ENCODE measurements at regions not wholly inside any gene's neighbourhood (a gene's known extent, or its start where the extent isn't known, plus 50 kb on each side); places are given as distances from the start of the nearest gene placed in this dataset.

DNA sequence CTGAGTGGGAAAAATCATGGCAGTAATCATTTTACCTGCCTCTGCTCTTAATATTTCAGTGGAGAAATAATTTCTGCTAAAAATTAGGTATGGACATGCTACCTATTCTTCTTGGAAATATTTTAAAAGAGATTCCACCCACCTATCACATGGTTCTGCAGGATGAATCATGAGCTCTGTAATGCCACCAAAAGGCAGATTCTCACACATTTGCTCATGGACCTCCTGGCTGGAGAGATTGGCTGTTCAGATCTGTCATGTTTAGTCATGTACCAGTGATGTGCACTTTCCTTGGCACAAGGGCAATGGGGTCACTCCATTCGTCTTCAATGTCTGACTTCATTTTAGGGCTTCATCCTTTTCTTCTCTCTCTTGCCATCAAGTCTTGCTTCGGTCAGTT is 101.8 kb upstream of the MBNL2 start:
- TF ChIP-seq POLR2A (IDR thresholded peaks at IDR 0.05): no peak
- TF ChIP-seq, protein P1, sequence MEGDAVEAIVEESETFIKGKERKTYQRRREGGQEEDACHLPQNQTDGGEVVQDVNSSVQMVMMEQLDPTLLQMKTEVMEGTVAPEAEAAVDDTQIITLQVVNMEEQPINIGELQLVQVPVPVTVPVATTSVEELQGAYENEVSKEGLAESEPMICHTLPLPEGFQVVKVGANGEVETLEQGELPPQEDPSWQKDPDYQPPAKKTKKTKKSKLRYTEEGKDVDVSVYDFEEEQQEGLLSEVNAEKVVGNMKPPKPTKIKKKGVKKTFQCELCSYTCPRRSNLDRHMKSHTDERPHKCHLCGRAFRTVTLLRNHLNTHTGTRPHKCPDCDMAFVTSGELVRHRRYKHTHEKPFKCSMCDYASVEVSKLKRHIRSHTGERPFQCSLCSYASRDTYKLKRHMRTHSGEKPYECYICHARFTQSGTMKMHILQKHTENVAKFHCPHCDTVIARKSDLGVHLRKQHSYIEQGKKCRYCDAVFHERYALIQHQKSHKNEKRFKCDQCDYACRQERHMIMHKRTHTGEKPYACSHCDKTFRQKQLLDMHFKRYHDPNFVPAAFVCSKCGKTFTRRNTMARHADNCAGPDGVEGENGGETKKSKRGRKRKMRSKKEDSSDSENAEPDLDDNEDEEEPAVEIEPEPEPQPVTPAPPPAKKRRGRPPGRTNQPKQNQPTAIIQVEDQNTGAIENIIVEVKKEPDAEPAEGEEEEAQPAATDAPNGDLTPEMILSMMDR (IDR thresholded peaks at IDR 0.05): no peak
- Histone ChIP-seq H3K27me3 (no peaks in the 10 kb centered on the region), H3K9me3 (no peaks in the 10 kb centered on the region), H3K27ac (no peak overlapping the region), H3K4me3 (no peak overlapping the region), H3K4me1 (no peaks in the 10 kb centered on the region), H3K36me3 (no peaks in the 10 kb centered on the region)
- intact Hi-C loops (cut with DNase I): no loop called here
- WGBS (ENCODE audit: insufficient coverage, low coverage, low lambda C conversion rate, missing lambda C conversion rate): 79% methylated on average over 2 of the region's 2 CpGs
- no peak for DNase-seq
- ATAC-seq: no peak

DNA sequence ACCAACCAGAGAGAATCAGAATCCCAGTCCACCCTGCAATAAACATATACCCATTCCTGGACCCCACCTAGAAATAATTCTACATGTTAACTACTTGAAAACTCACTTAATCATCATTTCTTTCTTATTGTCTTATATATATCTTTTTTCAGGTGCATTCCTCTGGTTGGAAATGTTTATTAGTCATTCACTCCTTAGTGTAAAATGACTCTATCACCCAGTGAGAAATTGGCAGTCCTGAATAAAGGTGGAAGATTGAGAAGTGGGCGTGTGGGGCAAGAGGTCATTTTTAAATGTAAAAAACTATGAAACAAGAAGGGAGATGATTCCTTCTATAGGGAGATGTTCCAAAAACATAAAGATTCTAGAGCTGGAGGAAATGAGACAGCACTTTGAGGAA is 101.2 kb upstream of the MBNL2 start:
- H3K36me3 ChIP-seq: no peaks in the 10 kb centered on the region
- 67% methylated on average over 1 of the region's 1 CpG for WGBS (ENCODE audit: insufficient coverage, low coverage, low lambda C conversion rate, missing lambda C conversion rate)
- intact Hi-C loops (cut with DNase I): no loop called here

DNA sequence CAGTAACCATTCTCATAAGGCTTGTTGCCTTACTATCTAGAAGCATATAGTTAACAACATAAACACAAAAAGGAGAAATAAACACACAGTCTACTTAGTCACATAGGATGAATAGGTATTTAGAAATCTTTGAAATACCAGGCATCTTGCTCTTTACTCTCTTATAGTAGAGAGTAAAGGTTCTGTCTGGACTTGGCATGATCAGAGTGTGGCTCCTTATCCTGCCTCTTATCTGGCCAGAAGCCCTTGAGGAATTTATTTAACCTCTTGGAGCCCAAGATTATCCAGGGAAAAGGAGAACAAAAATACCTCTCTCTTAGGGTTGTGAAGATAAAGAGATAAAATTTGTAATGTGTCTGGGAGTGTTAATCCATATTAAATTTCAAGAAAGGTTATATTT is 100.2 kb upstream of the MBNL2 start:
- intact Hi-C loops (cut with DNase I): no loop called here
- Histone ChIP-seq H3K4me3 (no peak overlapping the region), H3K9me3 (no peaks in the 10 kb centered on the region), H3K36me3 (no peaks in the 10 kb centered on the region), H3K27me3 (no peaks in the 10 kb centered on the region), H3K27ac (no peak overlapping the region), H3K4me1 (no peaks in the 10 kb centered on the region)
- DNase-seq: no peak
- TF ChIP-seq POLR2A (IDR thresholded peaks at IDR 0.05): no peak
- TF ChIP-seq, protein P1 (IDR thresholded peaks at IDR 0.05): no peak
- ATAC-seq: no peak

More for the DNA sequence above, 101.2 kb upstream of the MBNL2 start:
- Histone ChIP-seq H3K27ac (no peak overlapping the region), H3K4me1 (no peaks in the 10 kb centered on the region), H3K9me3 (no peaks in the 10 kb centered on the region), H3K27me3 (no peaks in the 10 kb centered on the region), H3K4me3 (no peak overlapping the region)
- ATAC-seq: no peak
- DNase-seq: no peak
- no peak for TF ChIP-seq POLR2A (IDR thresholded peaks at IDR 0.05)
- TF ChIP-seq, protein P1 (IDR thresholded peaks at IDR 0.05): no peak

DNA sequence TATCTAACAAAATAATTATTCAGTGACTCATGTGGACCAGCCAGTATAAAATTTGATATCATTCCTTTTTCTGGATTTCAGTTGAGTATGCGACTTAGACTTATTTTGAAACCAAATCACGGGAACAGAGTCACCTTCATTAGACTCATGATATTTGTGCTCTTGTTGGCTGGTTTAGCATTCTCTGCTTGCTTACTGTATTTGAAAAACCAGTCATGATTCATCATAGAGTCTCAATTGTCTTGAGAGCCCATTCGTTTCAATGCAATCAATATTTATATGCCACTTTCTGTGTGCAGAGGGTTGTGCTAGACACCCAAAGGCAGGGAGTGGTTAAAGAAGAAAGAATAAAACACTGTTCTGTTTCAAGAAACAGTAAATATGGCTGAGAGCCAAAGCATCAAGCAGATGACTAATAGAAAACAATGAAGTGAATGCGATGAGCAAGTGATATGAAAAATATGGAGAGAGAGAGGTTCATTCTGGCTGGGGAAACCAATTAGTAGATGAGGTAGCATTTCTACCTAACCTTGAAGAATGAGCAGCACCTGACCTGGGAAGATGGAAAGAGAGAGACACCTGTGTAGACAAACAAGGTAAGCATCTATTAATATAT is 99.6 kb upstream of the MBNL2 start:
- no peak for TF ChIP-seq POLR2A (IDR thresholded peaks at IDR 0.05)
- TF ChIP-seq, protein P1 (IDR thresholded peaks at IDR 0.05): no peak

DNA sequence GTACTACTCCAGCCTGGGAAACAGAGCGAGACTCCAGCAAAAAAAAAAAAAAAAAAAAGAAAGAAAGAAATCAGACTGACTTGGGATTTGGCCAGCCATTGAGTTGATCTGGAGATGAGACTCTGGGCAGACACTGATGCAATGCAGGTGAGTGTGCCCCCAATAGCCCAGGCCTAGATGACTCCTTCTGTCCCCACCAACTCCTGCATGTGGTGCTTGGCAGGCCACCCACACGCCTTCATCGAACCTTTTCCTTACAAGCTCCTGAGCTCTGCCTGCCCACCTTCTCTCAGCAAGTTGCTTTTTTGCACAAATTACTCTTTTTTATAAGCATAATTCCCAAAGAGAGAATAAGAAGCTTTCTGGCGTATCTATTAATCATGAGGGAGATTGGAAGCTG is 97.9 kb upstream of the MBNL2 start:
- ATAC-seq: no peak
- intact Hi-C loops (cut with DNase I): no loop called here

More for the DNA sequence above, 99.6 kb upstream of the MBNL2 start:
- Histone ChIP-seq H3K27ac (no peak overlapping the region), H3K4me1 (no peaks in the 10 kb centered on the region), H3K36me3 (no peaks in the 10 kb centered on the region), H3K27me3 (no peaks in the 10 kb centered on the region), H3K9me3 (no peaks in the 10 kb centered on the region), H3K4me3 (no peak overlapping the region)
- intact Hi-C loops (cut with DNase I): no loop called here
- DNase-seq: no peak
- ATAC-seq: no peak
- WGBS (ENCODE audit: insufficient coverage, low coverage, low lambda C conversion rate, missing lambda C conversion rate): 76% methylated on average over 4 of the region's 4 CpGs

More for the DNA sequence above, 97.9 kb upstream of the MBNL2 start:
- 93% methylated on average over 3 of the region's 4 CpGs for WGBS (ENCODE audit: insufficient coverage, low coverage, low lambda C conversion rate, missing lambda C conversion rate)
- no peak overlapping the region for H3K27ac ChIP-seq
- no peaks in the 10 kb centered on the region for H3K27me3 ChIP-seq
- H3K9me3 ChIP-seq: no peaks in the 10 kb centered on the region
- H3K4me3 ChIP-seq: no peak overlapping the region
- DNase-seq: no peak
- H3K36me3 ChIP-seq: no peaks in the 10 kb centered on the region
- no peak for TF ChIP-seq POLR2A (IDR thresholded peaks at IDR 0.05)
- TF ChIP-seq, protein P1 (IDR thresholded peaks at IDR 0.05): no peak
- H3K4me1 ChIP-seq: no peaks in the 10 kb centered on the region
